ENCODE measurements at regions not wholly inside any gene's neighbourhood (a gene's known extent, or its start where the extent isn't known, plus 50 kb on each side); places are given as distances from the start of the nearest gene placed in this dataset.

DNA sequence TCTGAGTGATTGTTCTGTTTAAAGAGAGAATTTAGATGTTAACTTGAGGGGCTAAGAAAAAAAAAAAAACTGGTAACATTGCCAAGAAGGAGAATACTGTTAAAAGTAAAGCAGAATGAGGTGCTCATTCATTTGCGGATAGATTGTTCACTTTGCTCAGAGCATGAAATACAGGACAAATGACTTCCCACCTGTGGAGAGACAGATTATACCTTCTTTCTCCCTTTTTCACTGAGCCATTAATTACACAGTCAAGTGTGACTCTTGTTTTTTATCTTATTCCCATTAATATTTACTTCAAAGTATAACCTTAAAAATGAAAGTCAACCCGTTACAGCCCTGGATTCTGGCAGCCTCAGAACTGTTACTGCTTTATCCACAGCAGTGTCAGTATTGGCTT is 264.5 kb downstream of the TAF11L14 start:
- H3K27me3 ChIP-seq (ENCODE audit: insufficient read depth, poor library complexity, severe bottlenecking), result no peaks in the 10 kb centered on the region
- no peak overlapping the region for H3K27ac ChIP-seq (replicated peaks)
- TF ChIP-seq, protein P1, sequence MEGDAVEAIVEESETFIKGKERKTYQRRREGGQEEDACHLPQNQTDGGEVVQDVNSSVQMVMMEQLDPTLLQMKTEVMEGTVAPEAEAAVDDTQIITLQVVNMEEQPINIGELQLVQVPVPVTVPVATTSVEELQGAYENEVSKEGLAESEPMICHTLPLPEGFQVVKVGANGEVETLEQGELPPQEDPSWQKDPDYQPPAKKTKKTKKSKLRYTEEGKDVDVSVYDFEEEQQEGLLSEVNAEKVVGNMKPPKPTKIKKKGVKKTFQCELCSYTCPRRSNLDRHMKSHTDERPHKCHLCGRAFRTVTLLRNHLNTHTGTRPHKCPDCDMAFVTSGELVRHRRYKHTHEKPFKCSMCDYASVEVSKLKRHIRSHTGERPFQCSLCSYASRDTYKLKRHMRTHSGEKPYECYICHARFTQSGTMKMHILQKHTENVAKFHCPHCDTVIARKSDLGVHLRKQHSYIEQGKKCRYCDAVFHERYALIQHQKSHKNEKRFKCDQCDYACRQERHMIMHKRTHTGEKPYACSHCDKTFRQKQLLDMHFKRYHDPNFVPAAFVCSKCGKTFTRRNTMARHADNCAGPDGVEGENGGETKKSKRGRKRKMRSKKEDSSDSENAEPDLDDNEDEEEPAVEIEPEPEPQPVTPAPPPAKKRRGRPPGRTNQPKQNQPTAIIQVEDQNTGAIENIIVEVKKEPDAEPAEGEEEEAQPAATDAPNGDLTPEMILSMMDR (IDR thresholded peaks at IDR 0.05; ENCODE audit: insufficient read depth, low read length), result no peak
- TF ChIP-seq, protein P2, sequence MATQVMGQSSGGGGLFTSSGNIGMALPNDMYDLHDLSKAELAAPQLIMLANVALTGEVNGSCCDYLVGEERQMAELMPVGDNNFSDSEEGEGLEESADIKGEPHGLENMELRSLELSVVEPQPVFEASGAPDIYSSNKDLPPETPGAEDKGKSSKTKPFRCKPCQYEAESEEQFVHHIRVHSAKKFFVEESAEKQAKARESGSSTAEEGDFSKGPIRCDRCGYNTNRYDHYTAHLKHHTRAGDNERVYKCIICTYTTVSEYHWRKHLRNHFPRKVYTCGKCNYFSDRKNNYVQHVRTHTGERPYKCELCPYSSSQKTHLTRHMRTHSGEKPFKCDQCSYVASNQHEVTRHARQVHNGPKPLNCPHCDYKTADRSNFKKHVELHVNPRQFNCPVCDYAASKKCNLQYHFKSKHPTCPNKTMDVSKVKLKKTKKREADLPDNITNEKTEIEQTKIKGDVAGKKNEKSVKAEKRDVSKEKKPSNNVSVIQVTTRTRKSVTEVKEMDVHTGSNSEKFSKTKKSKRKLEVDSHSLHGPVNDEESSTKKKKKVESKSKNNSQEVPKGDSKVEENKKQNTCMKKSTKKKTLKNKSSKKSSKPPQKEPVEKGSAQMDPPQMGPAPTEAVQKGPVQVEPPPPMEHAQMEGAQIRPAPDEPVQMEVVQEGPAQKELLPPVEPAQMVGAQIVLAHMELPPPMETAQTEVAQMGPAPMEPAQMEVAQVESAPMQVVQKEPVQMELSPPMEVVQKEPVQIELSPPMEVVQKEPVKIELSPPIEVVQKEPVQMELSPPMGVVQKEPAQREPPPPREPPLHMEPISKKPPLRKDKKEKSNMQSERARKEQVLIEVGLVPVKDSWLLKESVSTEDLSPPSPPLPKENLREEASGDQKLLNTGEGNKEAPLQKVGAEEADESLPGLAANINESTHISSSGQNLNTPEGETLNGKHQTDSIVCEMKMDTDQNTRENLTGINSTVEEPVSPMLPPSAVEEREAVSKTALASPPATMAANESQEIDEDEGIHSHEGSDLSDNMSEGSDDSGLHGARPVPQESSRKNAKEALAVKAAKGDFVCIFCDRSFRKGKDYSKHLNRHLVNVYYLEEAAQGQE (IDR thresholded peaks at IDR 0.05; ENCODE audit: insufficient replicate concordance, low read depth), result no peak
- TF ChIP-seq POLR2AphosphoS5 (IDR thresholded peaks at IDR 0.05; ENCODE audit: low read depth), result no peak
- no peak for TF ChIP-seq SPI1 (IDR thresholded peaks at IDR 0.05; ENCODE audit: borderline replicate concordance, low read depth)
- no peak for TF ChIP-seq GABPA (IDR thresholded peaks at IDR 0.05; ENCODE audit: low read depth)
- DNase-seq (ENCODE audit: low read depth in 1 of 2, low spot score in 1 of 2), result no peak
- no peak overlapping the region for H3K4me3 ChIP-seq (replicated peaks; ENCODE audit: insufficient read depth, low read length)

DNA sequence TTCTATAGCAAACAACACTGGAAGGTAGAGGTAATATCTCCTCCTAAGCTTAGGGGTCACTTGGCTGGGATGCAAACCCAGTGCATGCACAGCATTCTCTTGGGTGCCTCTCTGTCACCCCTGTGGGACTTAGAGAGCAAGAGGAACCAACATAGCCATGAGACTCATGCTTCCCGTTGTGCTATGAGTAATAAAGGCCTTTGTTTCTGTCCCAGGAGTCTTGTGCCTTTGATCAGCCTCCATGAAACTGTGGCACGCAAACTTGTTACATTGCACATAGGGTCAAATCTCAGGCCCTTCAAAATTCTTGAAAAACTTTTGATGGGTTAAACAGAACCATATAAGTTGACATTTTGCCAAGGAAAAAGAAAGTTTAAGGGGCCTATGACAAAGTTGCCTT is 272.8 kb downstream of the TAF11L14 start:
- no peak for DNase-seq (ENCODE audit: low read depth in 1 of 2, low spot score in 1 of 2)
- Histone ChIP-seq H3K27ac (replicated peaks) (no peak overlapping the region), H3K27me3 (ENCODE audit: insufficient read depth, poor library complexity, severe bottlenecking) (no peaks in the 10 kb centered on the region), H3K4me3 (replicated peaks; ENCODE audit: insufficient read depth, low read length) (no peak overlapping the region)
- no peak for TF ChIP-seq SPI1 (IDR thresholded peaks at IDR 0.05; ENCODE audit: borderline replicate concordance, low read depth)
- no peak for TF ChIP-seq POLR2AphosphoS5 (IDR thresholded peaks at IDR 0.05; ENCODE audit: low read depth)
- TF ChIP-seq, protein P1 (IDR thresholded peaks at IDR 0.05; ENCODE audit: insufficient read depth, low read length), result no peak
- TF ChIP-seq GABPA (IDR thresholded peaks at IDR 0.05; ENCODE audit: low read depth), result no peak
- TF ChIP-seq, protein P2 (IDR thresholded peaks at IDR 0.05; ENCODE audit: insufficient replicate concordance, low read depth), result no peak

- H3K4me3 ChIP-seq (replicated peaks; ENCODE audit: insufficient read depth, low read length), result no peak overlapping the region
- no peak overlapping the region for H3K27ac ChIP-seq (replicated peaks)
- DNase-seq (ENCODE audit: low read depth in 1 of 2, low spot score in 1 of 2), result peak in 1 of 2 experiments; percentile 63
- TF ChIP-seq, protein P2 (IDR thresholded peaks at IDR 0.05; ENCODE audit: insufficient replicate concordance, low read depth), result no peak
- TF ChIP-seq GABPA (IDR thresholded peaks at IDR 0.05; ENCODE audit: low read depth) (no peak), SPI1 (IDR thresholded peaks at IDR 0.05; ENCODE audit: borderline replicate concordance, low read depth) (no peak), POLR2AphosphoS5 (IDR thresholded peaks at IDR 0.05; ENCODE audit: low read depth) (no peak)
- TF ChIP-seq, protein P1 (IDR thresholded peaks at IDR 0.05; ENCODE audit: insufficient read depth, low read length), result no peak
- no peaks in the 10 kb centered on the region for H3K27me3 ChIP-seq (ENCODE audit: insufficient read depth, poor library complexity, severe bottlenecking)
These were observed 276.1 kb downstream of the TAF11L14 start for GRCh38 chr5:17910318-17910717.

All from HL-60 (cell line).